GM18520 (cell line): ENCODE measurements at regions not wholly inside any gene's neighbourhood (a gene's known extent, or its start where the extent isn't known, plus 50 kb on each side); places are given as distances from the start of the nearest gene placed in this dataset.

Experiments used
- ATAC-seq: cut with Tn5 transposase; IDR thresholded peaks from one replicate; pipeline ENCODE4 v1.9.1; 2021; ENCODE audit not compliant: unreplicated experiment

DNA sequence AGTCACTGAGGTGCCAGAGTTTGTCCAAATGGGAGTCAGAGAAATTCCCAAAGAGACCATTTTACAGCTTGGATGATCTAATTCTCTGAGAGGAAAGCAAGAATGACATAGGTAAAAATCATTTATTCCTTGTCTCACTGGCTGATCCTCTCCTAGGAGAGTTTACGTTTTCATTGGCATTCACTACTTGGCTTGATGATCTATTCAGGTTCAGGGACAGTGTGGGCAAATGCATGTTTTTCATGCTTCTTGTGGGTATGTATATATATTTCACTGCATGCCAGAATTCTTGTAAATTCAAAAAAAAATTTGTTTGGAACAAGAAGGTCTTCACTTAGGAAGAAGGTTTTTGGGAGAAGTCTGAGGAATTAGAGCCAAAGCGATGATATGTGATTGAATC, 403.4 kb upstream of the JAG1 start:
- ATAC-seq = no peak

DNA sequence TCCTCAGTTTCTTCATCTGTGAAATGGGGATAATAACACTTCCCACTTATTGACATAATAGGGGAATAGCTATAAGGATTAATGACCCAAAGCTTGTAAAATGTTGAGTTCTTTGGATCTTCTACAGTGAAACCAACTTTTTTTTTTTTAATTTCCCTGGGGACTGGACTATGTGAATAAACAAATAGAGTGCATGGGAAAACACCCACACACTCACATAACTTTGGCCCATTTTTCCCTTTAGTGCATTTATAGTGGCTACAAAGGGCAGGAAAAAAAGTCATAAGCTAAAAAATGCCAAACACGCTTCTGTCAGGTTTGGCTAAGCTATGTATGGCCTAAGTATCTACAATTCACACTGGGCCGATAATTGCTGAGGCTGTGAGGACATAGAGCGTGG, 406.2 kb upstream of the JAG1 start:
- ATAC-seq = no peak

DNA sequence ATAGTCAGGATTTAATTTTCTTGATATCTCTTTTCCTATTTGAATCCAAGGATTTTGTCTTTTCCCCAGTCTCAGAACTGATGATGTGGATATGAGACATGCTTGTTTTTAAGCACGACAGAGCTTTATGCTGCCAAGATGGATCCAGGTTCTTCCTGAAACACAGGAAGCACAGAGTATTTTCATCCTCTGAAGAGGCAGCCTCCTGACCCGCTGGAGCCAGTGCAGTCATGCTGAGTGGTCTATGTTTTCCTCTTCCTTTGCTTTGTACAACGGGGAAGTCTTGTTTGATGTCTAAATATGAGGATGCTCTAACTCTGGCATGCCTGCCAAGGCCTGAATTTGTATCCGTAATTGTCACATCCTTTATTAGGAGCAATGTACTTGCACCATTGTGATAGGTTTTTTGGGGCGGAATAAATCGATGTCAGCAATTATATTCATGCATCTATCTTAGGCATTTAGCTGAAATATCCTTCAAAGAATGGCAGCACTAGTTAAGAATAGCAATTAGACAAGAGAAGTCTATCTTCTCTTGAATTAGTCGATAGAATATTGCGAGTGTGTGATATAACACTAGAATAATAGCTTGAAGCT, 407.1 kb upstream of the JAG1 start:
- ATAC-seq = no peak

DNA sequence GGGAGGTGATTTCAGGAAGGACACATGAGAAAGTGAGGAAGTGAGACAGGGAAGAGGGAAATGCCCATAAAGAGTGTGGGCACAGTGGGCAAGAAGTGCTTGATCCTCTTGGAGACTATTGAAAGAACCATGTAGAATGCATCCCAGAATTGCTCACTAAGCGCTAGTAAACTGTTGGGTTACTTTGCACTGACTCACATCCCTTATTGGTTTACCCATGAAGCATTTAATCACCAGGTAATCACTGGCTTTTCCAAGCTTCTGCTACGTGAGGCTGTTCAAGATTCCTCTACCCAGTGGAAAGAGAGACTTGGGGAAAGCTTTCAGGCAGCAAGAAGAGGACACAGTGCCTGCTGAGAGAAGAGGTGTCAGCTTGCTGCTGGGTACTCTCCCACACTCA, 410.0 kb upstream of the JAG1 start:
- no peak for ATAC-seq

DNA sequence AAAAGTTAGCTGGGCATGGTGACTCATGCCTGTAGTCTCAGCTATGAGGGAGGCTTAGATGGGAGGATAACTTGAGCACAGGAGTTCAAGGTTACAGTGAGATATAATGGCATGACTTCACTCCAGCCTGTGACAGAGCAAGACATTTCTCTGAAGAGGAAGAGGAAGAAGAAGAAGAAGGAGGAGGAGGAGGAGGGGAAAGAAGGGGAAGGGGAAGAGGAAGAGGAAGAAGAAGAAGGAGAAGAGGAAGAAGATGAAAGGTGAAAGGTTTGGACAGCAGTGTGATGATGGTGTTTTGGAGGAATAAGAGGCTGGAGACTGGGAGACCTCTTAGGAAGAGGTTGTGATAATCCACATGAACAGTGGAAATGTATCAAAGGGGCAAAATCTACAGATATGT, 410.7 kb upstream of the JAG1 start:
- ATAC-seq = no peak

DNA sequence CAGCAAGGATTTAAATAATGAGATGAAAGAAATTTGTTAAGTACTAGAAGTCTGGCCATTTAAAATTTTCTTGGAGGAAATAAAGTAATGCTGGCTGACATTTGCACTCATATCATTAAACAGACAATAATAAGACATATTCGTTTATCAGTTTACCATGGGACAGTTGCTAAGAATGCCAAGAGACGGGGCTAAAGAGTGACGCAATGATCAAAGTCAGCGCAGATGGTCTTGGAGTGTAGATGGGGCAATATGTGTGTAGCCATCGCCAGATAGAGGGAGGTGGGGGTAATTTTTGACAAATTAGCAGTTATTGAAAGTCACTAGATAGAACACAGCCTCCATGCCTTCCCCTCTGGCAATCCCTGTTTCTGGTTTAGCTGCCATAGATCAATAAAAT, 413.2 kb upstream of the JAG1 start:
- ATAC-seq = no peak

DNA sequence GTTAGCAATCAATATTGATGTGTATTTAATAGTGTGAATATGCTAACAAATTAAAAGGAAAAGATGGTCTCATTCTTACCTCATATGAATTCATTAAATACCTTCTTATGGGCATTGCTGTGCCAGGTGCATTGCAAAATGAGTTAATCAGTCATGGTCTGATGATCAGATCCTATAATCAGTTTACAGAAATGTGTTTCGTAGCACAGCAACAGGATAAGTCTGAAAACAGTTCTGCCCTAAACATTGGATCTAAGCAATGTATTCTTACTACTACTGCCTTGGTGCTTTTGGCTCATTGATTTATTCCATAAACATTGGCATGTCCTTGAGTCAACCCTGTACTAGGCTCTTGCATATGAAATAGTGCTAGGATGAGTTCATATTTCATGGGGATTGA, 417.0 kb upstream of the JAG1 start:
- ATAC-seq = no peak

DNA sequence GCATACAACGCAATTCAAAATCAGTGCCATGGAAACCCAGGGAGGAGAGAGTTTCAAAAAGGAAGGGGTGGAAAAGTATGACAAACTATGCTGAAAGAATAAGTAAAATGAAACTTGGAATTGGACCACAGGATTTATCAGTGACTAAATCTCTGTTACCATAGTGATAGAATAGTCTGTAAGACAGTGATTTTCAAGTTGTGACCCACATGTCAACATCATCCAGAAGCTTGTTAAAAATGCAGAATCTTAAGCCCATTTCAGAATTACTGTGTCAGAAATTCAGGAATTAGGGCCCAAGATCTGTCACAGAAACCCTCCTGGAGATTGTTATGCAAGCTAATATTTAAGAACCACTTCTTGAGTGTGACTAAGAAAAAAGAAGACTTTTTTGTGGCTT, 417.7 kb upstream of the JAG1 start:
- no peak for ATAC-seq

DNA sequence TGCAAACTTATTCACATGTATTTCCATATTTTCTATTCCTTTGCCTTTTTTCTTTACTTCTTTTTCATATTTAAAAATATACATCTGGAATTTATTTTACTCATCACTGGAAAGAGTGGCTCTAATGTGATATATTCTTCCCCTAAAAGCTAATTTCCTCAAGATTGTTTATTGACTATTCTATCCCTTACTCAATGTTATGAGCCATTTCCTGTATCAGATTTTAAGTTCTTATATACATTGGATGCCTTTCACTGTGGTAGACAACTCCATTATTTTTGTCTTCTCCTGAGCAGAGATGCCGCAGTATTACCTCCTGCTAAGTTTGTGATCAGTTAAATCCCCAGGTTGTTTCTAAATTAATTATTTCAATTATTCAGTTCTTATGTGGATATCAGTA, 418.4 kb upstream of the JAG1 start:
- no peak for ATAC-seq

DNA sequence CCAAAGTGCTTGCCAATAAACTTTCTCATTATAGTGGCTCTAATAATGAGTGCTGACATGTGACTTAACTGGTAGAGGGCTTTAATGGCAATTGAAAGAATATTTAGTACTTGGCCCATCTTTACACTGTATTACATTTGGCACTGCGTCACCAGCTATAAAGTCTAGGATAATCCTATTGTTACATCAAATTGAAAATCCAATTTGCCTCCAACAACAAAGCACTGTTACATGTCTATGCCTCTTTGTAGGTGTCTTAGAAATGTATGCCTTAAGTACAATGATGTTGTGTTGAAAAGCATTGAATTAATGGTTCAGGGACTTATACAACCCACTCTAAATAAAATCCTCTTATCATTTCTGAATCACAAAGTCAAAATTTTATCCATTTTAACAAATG, 420.4 kb upstream of the JAG1 start:
- no peak for ATAC-seq

DNA sequence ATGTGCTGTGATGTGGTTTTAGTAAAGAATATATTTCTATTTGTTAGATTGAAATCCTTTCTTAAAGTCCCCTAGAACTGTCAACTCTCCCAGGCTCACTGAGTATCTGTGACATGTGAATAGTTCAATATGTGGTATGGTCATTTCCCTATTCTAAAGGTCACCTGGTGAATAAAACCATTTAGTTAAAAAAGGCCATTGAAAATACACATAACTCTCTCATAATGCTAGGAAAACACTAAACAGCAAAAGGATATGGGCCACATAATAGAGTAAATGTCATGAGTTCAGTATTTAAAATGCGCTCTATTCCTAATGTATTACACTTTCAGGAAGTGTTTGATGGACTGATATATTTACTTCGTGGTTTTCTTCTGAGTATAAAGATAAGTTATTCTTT, 420.9 kb upstream of the JAG1 start:
- no peak for ATAC-seq

DNA sequence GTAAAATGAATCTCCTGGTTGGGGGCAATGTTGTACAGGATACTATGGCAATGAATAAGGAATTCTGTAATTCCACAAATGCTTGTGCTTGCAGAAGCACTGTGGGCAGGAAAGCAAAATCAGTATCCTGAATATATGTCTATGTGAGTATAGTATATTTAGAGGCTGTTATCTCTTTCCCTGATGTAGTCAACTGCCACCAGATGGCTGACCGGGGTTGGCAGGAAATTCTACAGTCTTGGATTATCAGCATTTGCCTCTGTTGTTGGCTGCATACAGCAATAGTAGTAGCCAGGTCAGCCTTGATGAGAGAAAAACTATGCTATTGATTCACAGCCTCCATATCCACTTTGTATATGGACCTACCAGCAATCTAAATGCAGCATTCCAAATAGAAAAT, 425.1 kb upstream of the JAG1 start:
- ATAC-seq = no peak

DNA sequence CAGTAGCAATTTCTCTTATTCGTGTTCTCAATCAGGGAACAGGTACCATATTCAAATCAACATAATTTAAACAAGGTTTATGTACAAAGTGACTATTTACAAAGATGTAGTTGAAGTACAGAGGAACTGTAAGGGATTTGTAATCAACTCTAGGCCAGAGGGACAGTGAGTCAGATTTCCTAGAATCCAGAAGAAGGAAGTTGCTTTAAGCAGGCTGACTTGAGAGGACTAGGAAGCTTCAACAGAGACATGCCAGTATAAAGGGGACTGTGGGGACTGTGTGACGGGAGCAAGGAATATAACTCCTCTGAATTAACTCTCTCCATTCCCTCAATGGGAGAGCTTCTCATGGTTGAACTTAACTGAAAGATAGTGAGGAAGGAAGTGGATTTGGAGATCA, 427.4 kb upstream of the JAG1 start:
- ATAC-seq = no peak

DNA sequence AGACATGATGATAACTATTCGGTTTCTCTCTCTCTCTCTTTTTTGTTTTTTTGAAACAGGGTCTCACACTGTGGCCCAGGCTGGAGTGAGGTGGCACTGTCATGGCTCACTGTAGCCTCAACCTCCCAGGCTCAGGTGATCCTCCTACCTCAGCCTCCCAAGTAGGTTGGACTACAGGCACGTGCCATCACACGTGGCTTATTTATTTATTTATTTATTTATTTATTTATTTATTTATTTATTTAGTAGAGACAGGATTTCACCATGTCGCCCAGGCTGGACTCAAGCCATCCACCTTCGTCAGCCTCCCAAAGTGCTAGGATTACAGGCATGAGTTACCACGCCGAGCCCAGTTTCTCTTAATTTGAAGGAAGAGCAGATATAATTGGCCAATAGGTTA, 427.9 kb upstream of the JAG1 start:
- ATAC-seq = no peak

DNA sequence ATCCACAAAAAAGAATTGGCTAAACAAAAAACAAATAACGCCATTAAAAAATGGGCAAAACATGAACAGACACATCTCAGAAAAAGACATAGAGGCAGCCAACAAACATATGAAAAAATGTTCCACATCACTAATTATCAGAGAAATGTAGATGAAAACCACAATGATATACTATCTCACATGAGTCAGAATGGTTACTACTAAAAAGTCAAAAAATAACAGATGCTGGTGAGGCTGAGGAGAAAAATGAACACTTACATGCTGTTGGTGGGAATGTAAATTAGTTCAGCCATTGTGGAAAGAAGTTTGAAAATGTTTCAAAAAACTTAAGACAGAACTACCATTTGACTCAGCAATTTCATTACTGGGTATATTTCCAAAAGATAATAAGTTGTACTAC, 430.1 kb upstream of the JAG1 start:
- ATAC-seq = no peak

DNA sequence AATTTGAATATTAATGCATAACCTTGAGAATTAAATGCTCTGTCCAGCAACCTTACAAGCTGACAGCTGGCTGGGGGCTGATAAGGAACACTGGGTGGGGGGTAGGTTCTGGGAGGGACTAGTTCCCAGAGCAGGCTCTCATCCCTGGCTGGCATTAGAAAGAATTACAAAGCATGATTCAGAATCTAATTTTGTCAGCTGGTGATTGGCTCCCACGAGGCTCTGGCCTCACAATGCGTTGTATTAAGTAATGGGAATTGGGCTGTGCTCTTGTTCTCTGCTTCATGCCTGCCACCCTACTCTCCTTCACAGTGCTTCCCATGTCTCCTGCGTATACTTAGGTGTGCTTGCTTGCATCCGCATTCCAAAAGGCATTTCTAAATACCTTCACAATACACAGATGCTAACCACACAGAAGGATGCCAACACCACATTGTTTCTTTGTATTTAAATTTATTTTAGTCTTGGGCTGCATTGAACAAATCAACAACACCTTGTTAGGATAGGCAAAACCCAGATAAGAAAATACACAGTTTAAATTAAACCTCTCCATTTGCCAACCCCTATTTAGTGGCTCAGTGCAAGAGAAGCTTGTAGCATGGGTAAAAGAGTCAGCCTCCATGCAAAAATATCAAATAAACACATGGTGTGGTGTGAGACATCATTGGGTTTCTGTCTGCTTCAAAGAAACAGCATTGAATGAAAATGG, 434.5 kb upstream of the JAG1 start:
- no peak for ATAC-seq

DNA sequence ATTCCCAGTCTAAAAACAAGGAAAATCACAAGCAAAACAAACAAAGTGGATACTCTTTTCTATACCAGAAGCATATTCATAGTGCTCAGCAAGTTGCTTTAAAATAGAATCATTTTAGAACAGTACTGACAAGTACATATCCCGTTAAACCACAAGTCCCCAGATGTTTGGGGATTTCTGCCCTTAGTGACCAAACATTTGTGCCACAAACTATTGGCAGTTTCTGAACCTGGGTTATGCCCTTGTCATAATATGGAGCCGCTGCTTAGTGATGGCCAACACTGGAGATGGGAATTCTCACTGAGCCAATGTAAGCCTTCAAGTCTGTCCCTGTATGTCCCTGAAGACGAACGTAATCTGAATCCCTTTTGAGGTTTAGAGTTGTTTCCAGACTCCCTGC, 436.7 kb upstream of the JAG1 start:
- ATAC-seq = no peak

DNA sequence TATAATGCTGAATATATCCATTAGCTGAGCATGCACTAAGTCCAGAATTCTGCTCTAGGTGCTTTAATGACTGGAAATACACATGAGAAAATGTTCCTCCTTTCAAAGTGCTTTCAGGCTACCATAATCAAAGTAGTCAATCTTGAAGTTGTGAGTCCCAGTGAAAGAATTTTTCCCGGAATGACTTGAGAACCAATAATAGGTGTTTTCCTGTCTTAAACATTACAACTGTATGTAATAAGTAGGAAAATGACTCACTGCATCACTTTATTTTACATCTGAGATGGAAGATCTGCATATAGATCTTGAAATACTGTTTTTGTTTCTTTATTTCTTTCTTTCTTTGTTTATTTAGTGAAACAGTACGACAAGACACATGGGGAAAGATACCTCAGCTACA, 437.4 kb upstream of the JAG1 start:
- no peak for ATAC-seq

DNA sequence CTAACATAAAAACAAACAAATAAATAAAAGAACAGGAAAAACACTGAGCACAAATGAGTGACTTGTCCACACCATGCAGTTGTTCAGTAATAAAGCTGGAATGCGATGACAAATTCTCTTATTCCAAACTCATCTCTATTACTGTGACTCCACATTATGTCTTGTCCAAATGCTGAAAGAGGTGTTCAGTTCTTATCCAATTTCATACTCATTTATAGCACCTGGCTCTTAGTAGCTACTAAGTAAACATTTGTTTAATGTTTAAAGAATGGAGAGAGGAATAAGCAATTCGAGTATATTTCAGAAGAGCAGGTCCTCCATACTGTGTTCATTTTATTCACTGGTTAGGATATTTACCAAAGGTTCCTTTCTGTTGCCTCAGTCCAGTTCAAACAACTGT, 439.0 kb upstream of the JAG1 start:
- no peak for ATAC-seq

DNA sequence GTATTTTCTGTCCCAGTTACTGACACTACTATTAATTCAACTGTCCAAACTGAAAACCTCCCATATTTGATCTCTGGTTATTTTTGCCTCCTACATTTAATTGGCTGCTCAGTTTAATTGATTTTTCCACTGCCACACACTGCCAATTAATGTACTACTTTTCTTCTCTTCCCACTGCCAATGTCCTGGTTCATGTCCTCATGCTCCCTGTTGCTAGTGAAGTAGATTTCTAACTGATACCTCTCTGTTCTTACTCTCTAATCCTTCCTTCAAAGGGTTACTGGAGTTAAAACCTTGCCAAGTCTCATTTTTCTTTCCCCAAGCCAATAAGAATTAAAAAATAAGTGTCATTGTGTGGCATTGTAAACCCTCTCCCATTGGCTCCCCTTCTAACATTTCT, 440.6 kb upstream of the JAG1 start:
- no peak for ATAC-seq

DNA sequence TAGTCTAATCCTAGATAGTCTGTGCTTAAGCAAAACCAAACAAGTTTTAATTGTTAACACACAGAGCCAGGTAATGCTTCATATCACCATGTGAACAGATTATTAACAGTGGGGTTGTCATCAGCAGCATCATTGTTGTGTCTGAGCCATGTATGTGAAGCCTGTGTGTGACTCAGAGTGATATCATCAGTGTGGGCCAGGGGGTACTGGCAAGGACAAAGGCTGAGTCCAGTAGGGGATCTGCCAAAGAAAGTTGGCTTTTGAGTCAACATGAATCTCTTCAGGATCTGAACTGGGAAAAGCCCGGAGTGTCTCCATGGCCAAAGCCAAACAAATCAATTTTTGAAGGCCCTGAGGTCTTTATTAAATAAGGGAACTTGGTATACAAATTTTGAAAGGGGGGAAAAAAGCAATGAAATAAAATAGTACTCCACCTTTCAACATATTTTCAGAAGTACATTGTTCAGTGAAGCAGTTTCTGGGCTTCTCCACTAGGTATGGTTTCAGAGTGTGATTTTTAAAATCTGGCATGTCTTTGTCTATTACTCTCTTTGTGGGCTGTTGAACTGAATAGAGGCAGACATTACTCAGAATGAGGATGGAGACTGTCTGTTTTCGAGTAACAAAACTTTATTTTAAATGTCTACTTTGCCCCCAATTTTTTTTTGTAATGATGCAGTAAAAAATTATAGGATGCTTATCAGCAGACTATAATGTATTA, 444.2 kb upstream of the JAG1 start:
- no peak for ATAC-seq

DNA sequence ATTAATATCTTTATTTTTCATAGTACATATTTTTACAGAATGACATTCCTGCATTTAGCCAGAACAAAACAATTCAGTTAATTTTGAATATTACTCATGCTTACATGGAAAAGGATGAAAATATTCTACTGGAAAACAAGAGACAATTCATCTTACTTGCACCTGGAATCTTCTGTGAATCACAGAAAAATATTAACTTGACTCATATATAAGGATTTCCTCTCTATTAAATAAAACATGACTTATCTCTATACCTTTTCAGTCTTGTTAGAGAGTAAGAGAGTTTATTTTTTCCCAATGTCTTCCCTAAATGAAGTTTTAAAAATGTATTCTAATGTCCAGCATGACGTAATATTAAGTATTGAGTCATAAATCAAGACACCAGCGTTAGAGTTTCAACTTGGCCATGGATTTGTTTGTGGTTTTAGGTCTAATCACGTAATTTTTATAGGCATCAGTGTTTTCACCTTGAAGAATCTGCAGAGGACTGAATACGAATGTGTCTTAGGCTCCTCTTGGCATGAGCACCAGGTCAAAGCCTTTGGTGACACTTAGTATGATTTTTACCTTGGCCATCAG, 445.1 kb upstream of the JAG1 start:
- no peak for ATAC-seq
